Kidney epithelial cell (primary cell): ENCODE measurements at regions not wholly inside any gene's neighbourhood (a gene's known extent, or its start where the extent isn't known, plus 50 kb on each side); places are given as distances from the start of the nearest gene placed in this dataset.

Experiments used
- DNase-seq: peaks from one replicate; pipeline ENCODE4 v3.0.0-alpha.2; 2010; ENCODE audit warnings: low read depth
- H3K27me3 ChIP-seq: 2 replicates; pipeline ENCODE4 v1.6.0; 2011; ENCODE audit warnings: low read length; ENCODE audit not compliant: control insufficient read depth, insufficient read depth
- H3K36me3 ChIP-seq: 2 replicates; pipeline ENCODE4 v1.5.1; 2011; ENCODE audit warnings: low read length; ENCODE audit not compliant: control insufficient read depth, insufficient read depth
- H3K4me3 ChIP-seq: 2 replicates; pipeline ENCODE4 v1.5.1; 2011; ENCODE audit warnings: low read depth, mild to moderate bottlenecking, control low read depth, low read length
- CTCF ChIP-seq: IDR thresholded peaks from 2 replicates; pipeline ENCODE4 v1.5.1; 2011; ENCODE audit warnings: mild to moderate bottlenecking, moderate library complexity, low read length, control low read depth, inconsistent platforms; ENCODE audit not compliant: insufficient read depth, poor library complexity, severe bottlenecking

- Histone ChIP-seq H3K36me3 (no peaks in the 10 kb centered on the region), H3K4me3 (no peak overlapping the region), H3K27me3 (peaks cover 7% of the 10 kb centered on the region)
- TF ChIP-seq CTCF = no peak
- DNase-seq = no peak
These were observed 147.4 kb downstream of the NSG2 start for GRCh38 chr5:174192901-174193300.

GRCh38 chr5:174195517-174195916 is 150.0 kb downstream of the NSG2 start:
- Histone ChIP-seq H3K27me3 (peaks cover 3% of the 10 kb centered on the region), H3K4me3 (no peak overlapping the region), H3K36me3 (no peaks in the 10 kb centered on the region)
- no peak for TF ChIP-seq CTCF
- no peak for DNase-seq

GRCh38 chr5:174197929-174198328 is 152.4 kb downstream of the NSG2 start:
- Histone ChIP-seq H3K36me3 (no peaks in the 10 kb centered on the region), H3K4me3 (no peak overlapping the region), H3K27me3 (no peaks in the 10 kb centered on the region)
- DNase-seq = no peak
- TF ChIP-seq CTCF = no peak

GRCh38 chr5:174198541-174198940 is 153.0 kb downstream of the NSG2 start:
- no peaks in the 10 kb centered on the region for H3K27me3 ChIP-seq
- no peak overlapping the region for H3K4me3 ChIP-seq
- no peak for TF ChIP-seq CTCF
- no peaks in the 10 kb centered on the region for H3K36me3 ChIP-seq
- DNase-seq = no peak

- Histone ChIP-seq H3K27me3 (no peaks in the 10 kb centered on the region), H3K36me3 (no peaks in the 10 kb centered on the region), H3K4me3 (no peak overlapping the region)
- no peak for DNase-seq
- no peak for TF ChIP-seq CTCF
These were observed 157.5 kb downstream of the NSG2 start for GRCh38 chr5:174202996-174203395.

- H3K36me3 ChIP-seq = no peaks in the 10 kb centered on the region
- H3K4me3 ChIP-seq = no peak overlapping the region
- no peaks in the 10 kb centered on the region for H3K27me3 ChIP-seq
- TF ChIP-seq CTCF = no peak
- DNase-seq = no peak
These were observed 159.2 kb downstream of the NSG2 start for GRCh38 chr5:174204535-174205313.
